SK-N-DZ (cell line): ENCODE measurements at regions not wholly inside any gene's neighbourhood (a gene's known extent, or its start where the extent isn't known, plus 50 kb on each side); places are given as distances from the start of the nearest gene placed in this dataset.
"Not testable (repeated sequence)": the region's sequence is repeated elsewhere in the genome, so short reads cannot be mapped to it uniquely, and the experiment has no call there.

ENCODE experiments used
- DNase-seq: peaks from one replicate; pipeline ENCODE4 v3.0.0-alpha.2; 2015; ENCODE audit warnings: low spot score

DNA sequence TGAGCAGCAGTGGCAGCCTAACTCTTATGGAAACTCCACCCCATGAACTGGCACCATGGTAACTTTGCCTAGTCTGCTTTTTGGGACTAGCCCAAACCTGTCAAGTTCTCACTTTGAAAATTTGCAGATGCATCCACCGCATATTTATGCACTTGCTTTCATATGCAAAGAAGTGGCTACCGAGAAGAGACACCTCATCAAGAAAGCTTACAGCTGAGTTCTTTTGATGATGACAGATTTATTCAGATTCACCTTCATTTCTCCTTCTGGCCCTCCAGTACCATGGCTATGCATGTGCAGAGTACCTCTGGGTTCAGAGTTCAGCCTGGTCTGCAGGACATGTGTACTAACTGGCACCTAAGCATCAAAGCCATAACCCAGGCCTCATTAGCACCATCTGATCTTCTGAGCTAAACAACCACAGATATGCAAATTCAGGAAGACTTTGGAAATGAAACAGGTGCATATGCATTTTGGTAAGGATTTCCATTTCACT lies 154.3 kb upstream of the TENT5A start:
- no peak for DNase-seq

DNA sequence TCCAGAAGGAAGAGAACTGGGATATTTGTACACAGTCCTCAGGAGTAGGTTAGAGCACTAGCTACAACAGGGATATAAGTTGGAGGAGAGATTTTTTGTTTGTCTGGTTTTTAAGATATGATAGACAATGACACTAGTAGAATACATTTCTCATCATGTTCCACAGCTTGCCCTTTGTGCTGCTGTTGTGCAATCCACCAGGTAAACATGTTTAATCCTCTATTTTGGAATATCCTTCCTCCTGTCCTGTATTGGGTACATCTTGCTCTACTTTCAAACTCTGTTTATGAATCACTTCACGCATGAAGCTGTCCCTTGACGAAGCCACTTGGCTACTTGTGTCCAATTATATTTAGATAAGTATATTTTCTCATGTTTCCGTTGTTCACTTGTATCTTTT lies 153.6 kb upstream of the TENT5A start:
- no peak for DNase-seq

DNA sequence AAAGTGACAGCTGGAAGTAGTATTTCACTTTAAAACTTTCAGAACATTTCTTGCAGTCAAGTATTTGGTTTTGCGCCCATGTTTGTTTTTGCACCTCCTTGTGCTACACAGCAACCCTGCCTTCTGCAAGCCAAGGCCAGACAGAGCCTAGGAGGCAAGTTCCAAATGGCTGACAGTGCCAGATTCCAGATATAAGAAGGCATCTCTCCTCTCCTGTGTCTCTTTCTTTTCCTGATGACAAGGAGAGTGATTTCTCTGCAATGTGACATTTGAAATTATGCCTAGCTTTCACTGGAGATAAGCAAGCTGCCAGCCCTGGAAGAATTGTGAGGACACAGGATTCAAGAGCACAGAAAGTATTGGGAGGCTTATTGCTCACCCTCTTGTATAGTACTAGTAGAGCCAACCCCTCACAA lies 149.1 kb upstream of the TENT5A start:
- no peak for DNase-seq

DNA sequence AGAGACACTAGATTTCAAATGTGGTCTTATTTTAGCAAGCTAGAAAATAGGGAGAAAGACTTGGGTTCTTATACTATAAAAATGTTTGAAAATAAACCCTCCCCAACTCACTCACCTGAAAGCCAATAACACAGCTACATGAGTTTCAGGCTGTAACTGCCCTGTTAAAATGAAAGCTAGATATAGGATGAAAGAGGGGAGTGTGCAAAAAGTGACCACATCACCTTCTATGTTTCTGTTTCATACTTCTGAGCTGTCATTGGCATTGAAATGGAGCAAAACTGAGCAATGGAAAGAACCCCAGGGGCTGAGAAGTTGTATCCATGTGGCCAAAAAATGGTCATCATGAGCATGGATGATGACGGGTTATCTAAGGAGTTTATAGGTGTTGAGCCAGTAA lies 148.1 kb upstream of the TENT5A start:
- DNase-seq: no peak

DNA sequence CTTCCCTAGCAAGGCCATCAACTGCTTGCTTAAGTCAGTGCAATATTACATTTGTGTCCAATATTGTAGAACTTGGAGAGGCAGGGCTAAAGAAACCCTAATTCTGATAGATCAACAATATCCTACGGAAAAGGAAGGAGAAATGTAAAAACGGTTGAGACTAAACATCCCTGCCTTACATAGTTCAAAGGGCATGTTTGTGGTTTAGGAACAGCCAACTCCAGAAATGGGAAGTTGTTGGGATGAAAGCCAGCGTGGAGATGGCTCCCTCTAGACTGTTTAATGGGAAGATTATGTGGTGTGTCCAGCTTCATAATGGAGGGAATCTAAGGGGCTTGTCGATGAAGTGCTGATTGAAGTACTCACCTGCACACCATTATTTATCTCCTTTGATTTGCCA lies 145.3 kb upstream of the TENT5A start:
- DNase-seq: no peak

DNA sequence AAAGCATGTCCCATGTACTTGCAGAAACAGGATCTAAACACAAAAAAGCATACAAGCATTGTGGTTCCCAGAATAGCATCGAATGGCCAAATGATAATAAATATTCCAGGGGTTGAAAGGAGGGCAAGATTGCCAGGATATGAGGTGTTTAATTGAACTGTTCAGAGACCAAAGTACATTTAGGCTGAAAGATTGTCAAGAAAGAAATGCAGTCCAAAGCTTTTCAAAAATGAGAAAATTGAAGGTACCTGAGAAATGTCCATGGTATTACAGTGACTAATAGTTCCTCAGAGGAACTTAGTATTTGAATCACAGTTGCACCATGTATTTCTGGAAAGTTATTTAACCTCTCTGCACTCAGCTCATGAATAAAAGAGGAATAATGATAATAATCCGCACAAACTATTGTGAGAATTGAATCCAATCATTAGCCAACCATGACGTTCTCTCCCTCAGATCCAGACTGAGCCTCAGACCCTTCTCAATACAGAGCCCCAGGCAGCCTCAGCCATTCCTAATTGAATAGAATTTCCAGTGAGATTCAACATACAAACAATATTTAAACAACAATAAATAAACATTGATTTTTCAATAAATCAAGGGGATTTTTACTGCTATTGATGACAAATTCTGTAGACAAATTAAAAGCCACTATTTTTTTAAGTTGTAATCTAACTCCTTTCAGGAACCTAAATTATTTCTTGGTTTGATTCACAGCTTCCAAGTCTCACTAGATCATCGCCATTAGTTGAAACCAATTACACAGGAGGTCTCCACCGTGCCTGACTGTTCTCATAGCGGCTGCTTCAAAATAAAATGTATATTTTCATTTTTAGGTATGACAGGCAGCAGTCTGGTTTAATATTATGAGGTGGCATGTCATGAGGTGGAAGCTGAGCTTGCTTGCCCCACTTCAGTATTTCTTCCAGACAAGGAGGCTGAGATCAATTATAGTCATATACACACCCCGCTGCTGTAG lies 144.3 kb upstream of the TENT5A start:
- DNase-seq: no peak

DNA sequence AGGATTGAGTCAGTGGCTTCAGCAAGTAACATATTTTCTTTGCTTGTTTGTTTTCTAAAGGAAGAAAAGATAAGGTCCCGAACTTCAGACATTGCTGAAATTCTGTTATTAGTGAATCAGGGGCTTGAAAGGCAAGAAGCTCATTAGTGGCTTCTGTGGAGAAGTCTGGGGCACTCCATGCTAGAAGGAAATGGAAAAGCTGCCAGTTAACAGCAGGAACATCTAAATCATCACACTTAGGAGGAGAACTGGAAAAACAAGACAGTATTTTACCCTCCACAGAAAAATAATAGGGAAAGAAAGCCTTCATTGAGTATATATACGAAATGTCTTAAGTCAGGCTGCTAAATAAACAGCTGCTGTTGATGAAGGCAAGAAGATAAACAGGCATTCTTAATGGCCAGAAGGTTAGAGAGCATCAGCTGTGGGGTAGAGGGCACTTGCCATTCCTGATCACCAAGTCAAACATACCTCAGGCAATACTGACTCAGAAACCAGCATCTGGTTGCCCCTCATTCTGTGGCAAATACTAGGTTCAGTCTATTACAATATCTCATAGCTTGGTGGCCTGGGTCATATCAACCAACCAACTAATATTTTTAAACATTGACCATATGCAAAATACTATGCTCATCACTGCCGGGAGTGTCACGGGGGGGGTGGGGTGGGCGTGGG lies 143.2 kb upstream of the TENT5A start:
- no peak for DNase-seq

DNA sequence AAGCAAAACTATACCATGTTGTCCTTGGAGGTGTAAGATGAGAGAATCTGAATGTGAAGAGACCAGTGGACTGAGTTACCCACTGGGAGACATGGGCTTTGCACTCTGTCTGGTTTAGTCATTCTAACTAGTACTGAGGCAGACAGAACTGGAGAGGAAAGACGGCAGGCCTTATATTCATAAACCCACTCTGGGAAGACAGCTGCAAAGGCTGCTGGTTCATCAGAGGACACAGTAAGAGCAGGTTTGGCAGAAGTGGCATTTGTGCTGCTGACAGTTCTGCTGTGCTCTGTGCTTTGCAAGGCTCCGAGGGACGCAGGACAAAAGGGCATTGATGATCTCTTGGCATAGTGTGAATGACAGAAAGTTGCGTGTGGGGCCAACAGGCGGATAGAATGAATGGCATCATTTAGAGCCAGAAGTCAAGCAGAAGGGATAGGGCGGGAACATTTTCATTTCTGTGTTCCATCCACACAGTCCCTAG lies 142.3 kb upstream of the TENT5A start:
- no peak for DNase-seq

DNA sequence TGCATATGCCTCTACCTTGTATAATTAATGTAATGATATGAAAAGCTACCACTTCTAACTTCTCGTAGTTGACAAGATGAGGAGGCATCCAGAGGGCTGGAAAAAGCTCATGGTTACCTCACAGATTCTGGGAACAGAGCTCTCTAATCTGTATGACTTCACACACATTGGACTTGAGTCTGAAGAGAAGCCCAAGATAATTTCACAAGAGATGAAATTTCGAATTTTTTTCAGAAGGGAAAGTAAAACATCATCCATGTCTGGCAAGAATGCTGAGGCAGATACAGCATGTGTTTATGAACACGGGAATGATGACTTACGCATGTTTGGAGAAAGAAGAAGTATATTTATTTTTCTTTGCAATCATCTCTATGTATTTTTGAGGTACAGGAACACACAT lies 141.8 kb upstream of the TENT5A start:
- DNase-seq: no peak

DNA sequence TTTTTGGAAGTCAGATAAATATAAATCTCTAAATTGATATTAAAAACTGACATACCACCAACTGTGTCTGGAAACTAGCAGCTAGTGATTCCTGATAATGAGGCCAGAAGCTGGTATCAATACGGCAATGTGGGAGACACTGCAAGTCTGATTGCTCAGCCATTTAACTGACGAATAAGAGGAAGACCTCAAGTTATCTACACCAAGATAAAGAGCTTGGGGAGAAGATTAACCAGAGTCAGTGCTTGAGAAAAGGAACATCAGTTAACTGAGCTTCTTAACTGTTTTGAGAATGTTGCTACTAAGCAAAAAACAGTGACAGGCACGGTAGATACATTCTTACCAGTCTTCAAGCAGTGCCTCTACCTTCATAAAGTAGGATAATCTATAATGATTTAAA lies 140.4 kb upstream of the TENT5A start:
- DNase-seq: no peak

DNA sequence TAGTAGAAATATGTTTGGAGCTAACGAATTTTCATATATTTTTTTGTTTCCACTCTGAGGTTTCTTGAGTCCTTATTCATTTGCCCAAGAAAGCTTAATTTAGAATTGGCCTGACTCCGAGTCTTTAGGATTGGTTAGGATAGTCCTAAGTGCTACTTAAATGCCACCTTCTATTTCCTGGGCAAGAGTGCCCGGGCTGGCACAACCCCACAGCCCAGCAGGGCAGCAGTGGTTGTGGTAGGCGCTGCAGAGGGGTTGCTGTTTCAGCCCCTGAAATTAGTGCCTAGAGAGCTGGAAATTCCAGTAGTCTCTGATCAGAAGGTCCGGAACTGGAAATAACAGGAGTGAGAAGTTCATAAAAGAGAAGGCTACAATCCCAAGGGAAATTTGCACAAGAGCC lies 139.4 kb upstream of the TENT5A start:
- no peak for DNase-seq

DNA sequence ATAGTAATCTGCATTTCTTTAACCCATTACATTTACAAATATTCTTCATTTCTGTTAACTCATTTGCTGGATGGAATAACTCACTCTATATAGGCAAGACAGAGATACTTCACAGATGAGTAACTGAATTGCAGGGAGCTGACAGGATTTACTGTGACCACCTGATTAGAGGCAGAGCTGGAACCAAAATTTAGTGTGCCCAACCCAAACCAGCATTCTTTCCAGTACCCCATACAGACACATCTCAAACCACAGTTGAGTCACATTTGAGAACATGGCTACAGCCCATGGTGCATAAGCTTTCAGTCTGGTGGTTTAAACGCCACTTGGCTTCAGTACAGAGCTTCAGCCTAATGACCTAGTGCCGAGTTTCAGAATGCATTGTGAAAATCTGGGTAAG lies 138.4 kb upstream of the TENT5A start:
- DNase-seq: no peak

DNA sequence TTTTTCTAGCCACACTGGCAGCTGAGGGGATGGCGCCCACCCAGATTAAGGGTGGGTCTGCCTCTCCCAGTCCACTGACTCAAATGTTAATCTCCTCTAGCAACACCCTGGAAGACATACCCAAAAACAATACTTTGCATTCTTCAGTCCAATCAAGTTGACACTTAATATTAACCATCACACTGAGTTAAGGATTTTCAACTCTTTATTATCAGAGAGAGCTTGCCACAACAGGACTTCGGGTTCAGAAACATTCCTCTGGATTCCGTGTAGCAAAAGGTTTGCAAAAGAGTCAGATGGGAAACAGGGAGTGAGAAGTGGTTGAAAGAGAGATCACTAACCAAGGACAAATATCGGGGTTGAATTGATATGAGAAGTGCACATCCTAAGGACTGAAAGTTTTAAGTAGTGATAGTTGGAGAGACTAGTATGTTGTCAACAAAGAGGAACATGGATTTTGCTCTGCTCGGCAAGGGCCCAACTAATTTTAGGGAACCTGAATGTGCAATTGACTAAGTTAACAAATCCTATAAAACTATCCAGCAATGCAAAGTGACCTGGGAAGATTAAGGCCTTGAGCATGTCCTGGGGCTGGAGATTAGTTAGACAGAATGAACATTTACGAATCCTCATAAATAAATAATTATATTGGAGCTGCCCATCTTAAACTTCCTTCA lies 137.0 kb upstream of the TENT5A start:
- DNase-seq: no peak

DNA sequence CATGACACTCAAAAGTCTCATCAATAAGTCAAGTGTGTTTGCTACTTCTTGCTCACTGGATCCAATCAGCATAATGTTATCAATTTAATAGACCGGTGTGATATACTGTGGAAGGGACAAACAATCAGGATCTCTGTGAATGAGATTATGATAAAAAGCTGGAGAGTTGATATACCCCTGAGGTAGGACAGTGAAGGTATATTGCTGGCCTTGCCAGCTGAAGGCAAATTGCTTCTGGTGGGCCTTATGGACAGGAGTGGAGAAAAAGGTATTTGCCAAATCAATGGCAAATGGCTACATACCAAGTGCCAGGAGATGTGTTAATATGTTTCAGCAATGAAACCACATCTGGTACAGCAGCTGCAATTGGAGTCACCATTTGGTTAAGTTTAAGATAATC lies 134.4 kb upstream of the TENT5A start:
- DNase-seq: not testable (repeated sequence)

DNA sequence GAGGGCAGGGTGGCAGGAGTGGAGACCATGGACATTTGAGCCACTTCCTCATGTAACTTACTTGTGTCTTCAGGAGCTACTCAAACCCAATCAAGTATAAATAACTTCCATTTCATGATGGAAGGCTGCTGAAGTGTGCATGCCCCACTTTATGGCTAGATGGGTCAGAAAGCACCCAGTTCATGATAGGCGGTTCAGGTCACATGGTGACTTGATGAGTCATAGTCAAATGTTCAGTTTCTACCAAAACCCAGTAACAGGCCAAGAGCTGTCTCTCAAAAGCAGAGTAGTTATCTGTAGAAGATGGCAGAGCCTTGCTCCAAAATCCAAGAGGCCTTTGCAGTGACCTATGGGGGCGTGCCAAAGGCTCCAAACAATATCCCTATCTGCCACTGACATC lies 133.7 kb upstream of the TENT5A start:
- no peak for DNase-seq

DNA sequence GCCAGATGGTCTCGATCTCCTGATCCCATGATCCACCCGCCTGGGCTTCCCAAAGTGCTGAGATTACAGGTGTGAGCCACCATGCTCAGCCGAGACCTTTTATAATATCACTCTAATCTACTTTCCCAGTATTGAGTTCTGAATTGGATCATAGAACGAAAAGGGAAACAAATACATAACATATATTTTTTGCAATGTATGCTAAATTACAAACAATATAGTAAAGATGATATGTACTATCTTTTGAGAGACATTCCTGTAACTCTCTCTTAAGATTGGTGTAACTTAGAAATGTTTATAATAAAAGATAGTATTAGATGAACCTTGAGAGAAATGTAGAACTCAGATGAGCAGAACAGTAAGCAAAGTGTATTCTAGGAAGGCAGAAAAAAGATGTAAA lies 129.2 kb upstream of the TENT5A start:
- DNase-seq: no peak

DNA sequence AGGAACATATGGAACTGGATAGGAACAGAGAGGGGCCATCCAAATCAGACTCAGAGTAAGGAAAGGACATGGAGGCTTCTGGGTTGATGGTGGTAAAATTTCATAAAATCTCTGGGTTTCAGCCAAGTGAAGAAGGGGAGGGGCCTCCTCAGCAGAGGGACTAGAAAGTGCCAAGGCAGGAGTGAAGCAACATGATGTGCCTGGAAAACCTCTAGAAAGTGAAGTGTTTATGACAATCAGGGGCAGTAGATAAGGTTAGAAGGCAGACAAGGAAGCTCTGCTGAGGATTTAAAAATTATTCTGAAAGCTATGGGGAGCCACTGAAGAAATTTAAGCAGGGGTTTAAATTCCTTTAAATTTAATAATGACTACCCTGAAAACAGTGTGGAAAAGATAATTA lies 126.0 kb upstream of the TENT5A start:
- DNase-seq: no peak

DNA sequence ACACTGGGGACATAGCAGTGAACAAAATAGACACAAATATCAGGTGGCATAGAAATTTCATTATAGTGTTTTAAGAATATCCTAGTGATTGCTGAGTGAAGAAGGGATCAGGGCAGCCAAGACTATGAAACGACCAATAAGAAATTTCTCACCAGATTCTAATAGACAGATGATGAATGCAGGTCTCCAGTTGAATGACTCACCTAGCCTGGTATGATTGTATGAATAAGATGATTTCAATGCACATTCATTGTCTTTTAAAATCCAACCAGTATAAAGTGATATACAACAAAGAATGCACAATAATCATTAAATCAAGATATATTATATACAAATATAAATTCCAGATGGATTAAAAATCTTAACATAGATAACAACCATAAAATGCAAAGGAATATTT lies 124.5 kb upstream of the TENT5A start:
- no peak for DNase-seq

DNA sequence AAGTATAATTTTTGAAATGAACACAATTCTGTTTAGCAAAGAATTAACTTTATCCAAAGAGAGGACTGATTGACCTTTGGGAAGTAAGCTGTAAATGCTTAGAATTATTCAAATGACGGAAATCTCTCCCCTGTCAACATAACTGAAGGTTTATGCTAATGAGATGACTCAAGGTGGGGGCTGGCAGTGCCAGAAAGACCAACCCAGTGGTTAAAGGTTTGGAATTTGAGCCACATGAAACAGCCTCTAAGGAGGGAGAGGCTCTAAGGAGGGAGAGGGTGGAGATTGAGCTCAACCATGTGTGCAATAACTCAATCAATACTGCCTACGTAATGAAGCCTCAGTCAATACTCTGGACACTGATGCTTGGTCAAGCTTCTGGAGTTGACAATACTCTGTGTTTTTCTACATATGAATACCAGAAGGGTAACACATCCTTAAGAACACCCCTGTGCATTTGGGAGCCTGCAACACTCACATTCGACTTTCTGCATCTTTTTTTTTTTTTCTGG lies 123.4 kb upstream of the TENT5A start:
- no peak for DNase-seq

DNA sequence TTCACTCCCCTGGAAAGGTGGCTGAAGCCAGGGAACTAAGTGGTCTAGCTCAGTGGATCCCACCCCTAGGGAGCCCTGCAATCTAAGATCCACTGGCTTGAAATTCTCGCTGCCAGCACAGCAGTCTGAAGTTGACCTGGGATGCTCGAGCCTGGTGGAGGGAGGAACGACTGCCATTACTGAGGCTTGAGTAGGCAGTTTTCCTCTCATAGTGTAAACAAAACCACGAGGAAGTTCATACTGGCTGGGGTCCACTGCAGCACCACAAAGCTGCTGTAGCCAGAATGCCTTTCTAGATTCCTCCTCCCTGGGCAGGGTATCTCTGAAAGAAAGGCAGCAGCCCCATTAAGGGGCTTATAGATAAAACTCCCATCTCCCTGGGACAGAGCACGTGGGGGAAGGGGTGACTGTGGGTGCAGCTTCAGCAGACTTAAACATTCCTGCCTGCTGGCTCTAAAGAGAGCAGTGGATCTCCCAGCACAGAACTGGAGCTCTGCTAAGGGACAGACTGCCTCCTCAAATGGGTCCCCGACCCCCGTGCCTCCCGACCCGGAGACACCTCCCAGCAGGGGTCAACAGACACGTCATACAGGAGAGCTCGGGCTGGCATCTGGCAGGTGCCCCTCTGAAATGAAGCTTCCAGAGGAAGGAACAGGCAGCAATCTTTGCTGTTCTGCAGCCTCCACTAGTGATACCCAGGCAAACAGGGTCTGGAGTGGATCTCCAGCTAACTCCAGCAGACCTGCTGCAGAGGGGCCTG lies 117.4 kb upstream of the TENT5A start:
- DNase-seq: not testable (repeated sequence)

DNA sequence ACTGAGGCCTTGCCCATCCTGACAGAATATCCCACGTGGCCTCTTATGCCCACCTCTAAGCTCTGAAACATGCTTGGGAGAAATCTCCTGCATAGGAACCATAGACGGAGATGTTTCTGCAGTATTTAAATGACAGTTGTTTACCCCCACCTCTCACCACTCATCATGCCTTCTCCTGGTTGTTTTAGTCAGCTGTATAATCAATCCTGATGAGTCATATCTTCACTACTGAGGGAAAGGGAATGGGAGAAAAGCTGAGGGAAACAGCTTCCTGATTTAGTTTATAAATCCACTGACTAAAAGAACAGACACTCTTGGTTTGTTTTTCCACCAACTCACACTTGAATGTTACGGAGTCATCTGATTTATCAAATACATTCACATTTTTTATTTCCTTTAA lies 113.2 kb upstream of the TENT5A start:
- DNase-seq: no peak
